ENCODE measurements at regions not wholly inside any gene's neighbourhood (a gene's known extent, or its start where the extent isn't known, plus 50 kb on each side); places are given as distances from the start of the nearest gene placed in this dataset.

DNA sequence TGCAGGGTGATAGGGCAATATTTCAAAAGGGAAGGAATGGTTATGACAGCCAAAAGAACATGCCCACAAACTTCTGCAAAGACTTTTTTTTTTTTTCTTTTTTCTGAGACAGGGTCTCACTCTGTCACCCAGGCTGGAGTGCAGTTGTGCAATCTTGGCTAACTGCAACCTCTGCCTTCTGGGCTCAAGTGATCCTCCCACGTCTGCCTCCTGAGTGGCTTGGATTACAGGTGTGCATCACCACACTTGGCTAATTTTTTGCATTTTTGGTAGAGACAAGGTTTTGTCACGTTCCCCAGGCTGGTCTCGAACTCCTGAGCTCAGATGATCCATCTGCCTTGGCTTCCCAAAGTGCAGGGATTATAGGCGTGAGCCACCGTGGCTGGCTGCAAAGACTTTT, 117.6 kb upstream of the ADGRF1 start:
- 93 to 97% methylated on average over 2 to 3 of the region's 5 CpGs for WGBS, 2 donors (ENCODE audit: low coverage in 1 of 2)
- Histone ChIP-seq H3K27me3 (no peaks in the 10 kb centered on the region), H3K4me1 (no peaks in the 10 kb centered on the region), H3K36me3 (no peaks in the 10 kb centered on the region), H3K9me3 (no peaks in the 10 kb centered on the region), H3K4me3 (no peak overlapping the region), H3K27ac (no peak overlapping the region)
- TF ChIP-seq POLR2A (IDR thresholded peaks at IDR 0.05) (no peak), EP300 (IDR thresholded peaks at IDR 0.05) (no peak)
- TF ChIP-seq, protein P1, sequence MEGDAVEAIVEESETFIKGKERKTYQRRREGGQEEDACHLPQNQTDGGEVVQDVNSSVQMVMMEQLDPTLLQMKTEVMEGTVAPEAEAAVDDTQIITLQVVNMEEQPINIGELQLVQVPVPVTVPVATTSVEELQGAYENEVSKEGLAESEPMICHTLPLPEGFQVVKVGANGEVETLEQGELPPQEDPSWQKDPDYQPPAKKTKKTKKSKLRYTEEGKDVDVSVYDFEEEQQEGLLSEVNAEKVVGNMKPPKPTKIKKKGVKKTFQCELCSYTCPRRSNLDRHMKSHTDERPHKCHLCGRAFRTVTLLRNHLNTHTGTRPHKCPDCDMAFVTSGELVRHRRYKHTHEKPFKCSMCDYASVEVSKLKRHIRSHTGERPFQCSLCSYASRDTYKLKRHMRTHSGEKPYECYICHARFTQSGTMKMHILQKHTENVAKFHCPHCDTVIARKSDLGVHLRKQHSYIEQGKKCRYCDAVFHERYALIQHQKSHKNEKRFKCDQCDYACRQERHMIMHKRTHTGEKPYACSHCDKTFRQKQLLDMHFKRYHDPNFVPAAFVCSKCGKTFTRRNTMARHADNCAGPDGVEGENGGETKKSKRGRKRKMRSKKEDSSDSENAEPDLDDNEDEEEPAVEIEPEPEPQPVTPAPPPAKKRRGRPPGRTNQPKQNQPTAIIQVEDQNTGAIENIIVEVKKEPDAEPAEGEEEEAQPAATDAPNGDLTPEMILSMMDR (IDR thresholded peaks at IDR 0.05), result no peak
- ATAC-seq, result no peak

DNA sequence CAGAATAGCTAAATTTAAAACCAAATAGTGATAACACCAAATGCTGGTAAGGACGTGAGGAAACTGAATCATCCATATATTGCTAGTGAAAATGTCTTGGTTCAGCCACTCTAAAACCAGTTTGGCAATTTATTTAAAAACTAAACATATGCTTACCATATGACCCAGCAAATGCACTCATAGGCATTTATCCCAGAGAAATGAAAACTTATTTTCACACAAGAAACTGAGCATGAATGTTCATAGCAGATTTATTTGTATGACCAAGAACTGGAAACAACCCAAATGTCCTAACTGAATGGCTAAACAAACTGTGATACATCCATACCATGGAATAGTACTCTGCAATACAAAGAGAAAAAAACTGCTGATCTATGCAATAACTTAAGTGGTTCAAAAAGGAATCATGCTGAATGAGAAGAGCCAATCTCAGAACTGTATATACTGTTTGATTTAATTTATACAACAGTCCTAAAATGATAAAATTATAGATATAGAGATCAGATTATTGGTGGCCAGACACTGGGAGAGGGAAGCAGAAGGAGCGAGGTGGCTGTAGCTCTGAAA, 115.6 kb upstream of the ADGRF1 start:
- TF ChIP-seq EP300 (IDR thresholded peaks at IDR 0.05), result no peak
- no peak for TF ChIP-seq POLR2A (IDR thresholded peaks at IDR 0.05)
- no peak for TF ChIP-seq POLR2AphosphoS5 (IDR thresholded peaks at IDR 0.05)
- TF ChIP-seq, protein P1 (IDR thresholded peaks at IDR 0.05), result no peak
- no peaks in the 10 kb centered on the region for H3K9me3 ChIP-seq

DNA sequence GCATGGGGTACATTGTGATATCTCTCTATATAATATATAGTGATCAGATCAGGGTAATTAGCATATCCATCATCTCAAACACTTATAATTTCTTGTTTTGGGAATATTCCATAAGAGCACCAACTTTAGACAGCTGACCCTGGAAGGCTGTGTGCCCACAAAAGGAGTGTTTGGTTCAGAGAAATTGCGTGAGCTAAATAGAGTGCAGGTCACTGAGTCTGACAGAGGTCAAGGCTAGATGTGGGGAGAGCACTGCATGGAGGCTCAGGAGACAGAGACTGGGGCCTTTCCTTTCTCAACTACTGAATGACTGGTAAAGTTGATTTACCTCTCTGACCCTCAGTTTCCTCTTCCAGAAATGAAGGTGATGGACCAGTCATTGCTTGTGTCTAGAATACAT, 114.9 kb upstream of the ADGRF1 start:
- TF ChIP-seq, protein P1 (IDR thresholded peaks at IDR 0.05), result no peak
- TF ChIP-seq POLR2AphosphoS5 (IDR thresholded peaks at IDR 0.05) (no peak), POLR2A (IDR thresholded peaks at IDR 0.05) (no peak), EP300 (IDR thresholded peaks at IDR 0.05) (no peak)
- no peak for ATAC-seq
- Histone ChIP-seq H3K27me3 (no peaks in the 10 kb centered on the region), H3K9me3 (no peaks in the 10 kb centered on the region), H3K4me3 (no peak overlapping the region), H3K27ac (no peak overlapping the region), H3K36me3 (no peaks in the 10 kb centered on the region), H3K4me1 (no peaks in the 10 kb centered on the region)
- 73% methylated on average over 1 of the region's 1 CpG; no CpG with 5 or more reads in 1 of the 2 donors for WGBS, 2 donors (ENCODE audit: low coverage in 1 of 2)

More for the DNA sequence above, 115.6 kb upstream of the ADGRF1 start:
- H3K4me3 ChIP-seq, result no peak overlapping the region
- H3K36me3 ChIP-seq, result no peaks in the 10 kb centered on the region
- ATAC-seq, result no peak
- no peaks in the 10 kb centered on the region for H3K27me3 ChIP-seq
- H3K4me1 ChIP-seq, result no peaks in the 10 kb centered on the region
- WGBS, 2 donors (ENCODE audit: low coverage in 1 of 2), result 46 to 50% methylated on average over 2 of the region's 2 CpGs
- H3K27ac ChIP-seq, result no peak overlapping the region

DNA sequence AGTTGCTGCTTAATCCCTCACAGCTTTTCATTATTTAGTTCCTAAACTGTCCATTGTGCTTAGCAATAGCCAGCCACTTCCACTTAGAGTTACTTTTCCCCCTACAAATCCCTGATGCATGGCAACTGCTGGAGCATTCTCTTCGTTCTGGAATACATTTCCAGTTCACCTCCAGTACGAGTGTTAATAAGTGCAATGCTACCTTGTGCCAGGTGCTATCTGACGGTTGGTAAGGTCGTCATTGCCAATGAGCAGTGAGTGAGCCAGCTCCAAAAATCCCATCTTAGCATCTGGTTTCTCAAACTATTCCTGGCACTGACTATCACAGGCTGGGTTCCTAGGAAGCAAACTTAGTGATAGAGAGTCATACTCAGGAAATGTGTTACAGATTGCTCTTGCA, 114.1 kb upstream of the ADGRF1 start:
- H3K9me3 ChIP-seq, result no peaks in the 10 kb centered on the region
- H3K36me3 ChIP-seq, result no peaks in the 10 kb centered on the region
- H3K27ac ChIP-seq, result no peak overlapping the region
- WGBS, 2 donors (ENCODE audit: low coverage in 1 of 2), result 80 to 87% methylated on average over 2 to 4 of the region's 4 CpGs
- no peaks in the 10 kb centered on the region for H3K4me1 ChIP-seq
- no peak overlapping the region for H3K4me3 ChIP-seq
- H3K27me3 ChIP-seq, result no peaks in the 10 kb centered on the region
- TF ChIP-seq POLR2A (IDR thresholded peaks at IDR 0.05) (no peak), POLR2AphosphoS5 (IDR thresholded peaks at IDR 0.05) (no peak), EP300 (IDR thresholded peaks at IDR 0.05) (no peak)
- TF ChIP-seq, protein P1 (IDR thresholded peaks at IDR 0.05), result no peak
- no peak for ATAC-seq

DNA sequence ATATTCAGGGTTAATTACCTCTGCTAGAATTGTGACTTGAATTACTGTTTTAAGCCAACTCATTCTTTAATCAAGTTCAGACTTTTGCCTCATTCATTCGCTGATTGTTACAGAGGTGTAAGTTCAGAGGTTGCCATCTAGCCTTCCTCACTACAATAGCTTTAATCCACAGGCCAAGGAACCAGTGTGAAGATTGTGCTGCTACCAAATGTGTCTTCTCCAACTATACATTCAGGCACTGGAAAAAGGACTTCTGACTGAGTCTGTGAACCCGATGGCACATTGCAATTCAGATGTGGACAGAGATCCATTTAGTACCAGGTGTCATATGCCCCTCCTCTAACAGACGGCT, 111.2 kb upstream of the ADGRF1 start:
- no peak overlapping the region for H3K4me3 ChIP-seq
- TF ChIP-seq POLR2A (IDR thresholded peaks at IDR 0.05) (no peak), POLR2AphosphoS5 (IDR thresholded peaks at IDR 0.05) (no peak), EP300 (IDR thresholded peaks at IDR 0.05) (no peak)
- TF ChIP-seq, protein P1 (IDR thresholded peaks at IDR 0.05), result no peak
- H3K9me3 ChIP-seq, result no peaks in the 10 kb centered on the region
- ATAC-seq, result no peak
- H3K27ac ChIP-seq, result no peak overlapping the region
- 79 to 83% methylated on average over 2 to 3 of the region's 3 CpGs for WGBS, 2 donors (ENCODE audit: low coverage in 1 of 2)
- H3K27me3 ChIP-seq, result no peaks in the 10 kb centered on the region
- peaks cover 0 to 3% (median 0%) of the 10 kb centered on the region in 3 donors for H3K4me1 ChIP-seq
- no peaks in the 10 kb centered on the region for H3K36me3 ChIP-seq

Data from gastroesophageal sphincter (tissue), 4 donors.